ENCODE measurements at regions not wholly inside any gene's neighbourhood (a gene's known extent, or its start where the extent isn't known, plus 50 kb on each side); places are given as distances from the start of the nearest gene placed in this dataset.
"Not testable (repeated sequence)": the region's sequence is repeated elsewhere in the genome, so short reads cannot be mapped to it uniquely, and the experiment has no call there.

- H3K27ac ChIP-seq (ENCODE audit: low read depth) = no peak overlapping the region
- DNase-seq (ENCODE audit: extremely low spot score) = no peak
- H3K4me3 ChIP-seq (ENCODE audit: low read depth, low read length) = no peak overlapping the region
- 35% methylated on average over 3 of the region's 3 CpGs for WGBS
- H3K36me3 ChIP-seq (ENCODE audit: insufficient read depth) = no peaks in the 10 kb centered on the region
- no peaks in the 10 kb centered on the region for H3K4me1 ChIP-seq (ENCODE audit: insufficient read depth)
These were observed 698.6 kb upstream of the MDGA2 start for GRCh38 chr14:48373981-48374380.

GRCh38 chr14:48350971-48351370 lies 675.6 kb upstream of the MDGA2 start:
- 43% methylated on average over 2 of the region's 2 CpGs for WGBS
- DNase-seq (ENCODE audit: extremely low spot score) = no peak

GRCh38 chr14:48349689-48350088 lies 674.3 kb upstream of the MDGA2 start:
- 87% methylated on average over 2 of the region's 2 CpGs for whole genome bisulfite sequencing
- no peaks in the 10 kb centered on the region for H3K4me1 ChIP-seq (ENCODE audit: insufficient read depth)
- no peak for DNase-seq (ENCODE audit: extremely low spot score)

More at GRCh38 chr14:48350971-48351370, 675.6 kb upstream of the MDGA2 start:
- Histone ChIP-seq H3K27ac (ENCODE audit: low read depth) (no peak overlapping the region), H3K36me3 (ENCODE audit: insufficient read depth) (no peaks in the 10 kb centered on the region), H3K4me1 (ENCODE audit: insufficient read depth) (no peaks in the 10 kb centered on the region), H3K4me3 (ENCODE audit: low read depth, low read length) (no peak overlapping the region)

GRCh38 chr14:48341069-48341468 lies 665.7 kb upstream of the MDGA2 start:
- H3K4me1 ChIP-seq (ENCODE audit: insufficient read depth) = no peaks in the 10 kb centered on the region
- 61% methylated on average over 1 of the region's 1 CpG for WGBS

More at GRCh38 chr14:48349689-48350088, 674.3 kb upstream of the MDGA2 start:
- Histone ChIP-seq H3K27ac (ENCODE audit: low read depth) (no peak overlapping the region), H3K36me3 (ENCODE audit: insufficient read depth) (no peaks in the 10 kb centered on the region), H3K4me3 (ENCODE audit: low read depth, low read length) (no peak overlapping the region)

GRCh38 chr14:48333221-48333920 lies 658.0 kb upstream of the MDGA2 start:
- no peak for DNase-seq (ENCODE audit: extremely low spot score)
- Histone ChIP-seq H3K27ac (ENCODE audit: low read depth) (no peak overlapping the region), H3K4me3 (ENCODE audit: low read depth, low read length) (no peak overlapping the region), H3K36me3 (ENCODE audit: insufficient read depth) (no peaks in the 10 kb centered on the region), H3K4me1 (ENCODE audit: insufficient read depth) (no peaks in the 10 kb centered on the region)
- WGBS = 77% methylated on average over 2 of the region's 2 CpGs

More at GRCh38 chr14:48341069-48341468, 665.7 kb upstream of the MDGA2 start:
- Histone ChIP-seq H3K4me3 (ENCODE audit: low read depth, low read length) (no peak overlapping the region), H3K27ac (ENCODE audit: low read depth) (no peak overlapping the region), H3K36me3 (ENCODE audit: insufficient read depth) (no peaks in the 10 kb centered on the region)
- no peak for DNase-seq (ENCODE audit: extremely low spot score)

- WGBS = 69% methylated on average over 1 of the region's 1 CpG
- Histone ChIP-seq H3K4me3 (ENCODE audit: low read depth, low read length) (no peak overlapping the region), H3K27ac (ENCODE audit: low read depth) (no peak overlapping the region), H3K4me1 (ENCODE audit: insufficient read depth) (no peaks in the 10 kb centered on the region), H3K36me3 (ENCODE audit: insufficient read depth) (no peaks in the 10 kb centered on the region)
- no peak for DNase-seq (ENCODE audit: extremely low spot score)
These were observed 656.0 kb upstream of the MDGA2 start for GRCh38 chr14:48331421-48331820.

- no peak for DNase-seq (ENCODE audit: extremely low spot score)
- H3K27ac ChIP-seq (ENCODE audit: low read depth) = no peak overlapping the region
- H3K4me1 ChIP-seq (ENCODE audit: insufficient read depth) = no peaks in the 10 kb centered on the region
- WGBS = 77% methylated on average over 1 of the region's 1 CpG
- no peaks in the 10 kb centered on the region for H3K36me3 ChIP-seq (ENCODE audit: insufficient read depth)
- no peak overlapping the region for H3K4me3 ChIP-seq (ENCODE audit: low read depth, low read length)
These were observed 650.1 kb upstream of the MDGA2 start for GRCh38 chr14:48325486-48325885.

- H3K27ac ChIP-seq (ENCODE audit: low read depth) = no peak overlapping the region
- no peak for DNase-seq (ENCODE audit: extremely low spot score)
- H3K36me3 ChIP-seq (ENCODE audit: insufficient read depth) = no peaks in the 10 kb centered on the region
- WGBS = 62% methylated on average over 6 of the region's 6 CpGs
- no peak overlapping the region for H3K4me3 ChIP-seq (ENCODE audit: low read depth, low read length)
- H3K4me1 ChIP-seq (ENCODE audit: insufficient read depth) = no peaks in the 10 kb centered on the region
These were observed 648.3 kb upstream of the MDGA2 start for GRCh38 chr14:48323665-48324064.

- Histone ChIP-seq H3K4me1 (ENCODE audit: insufficient read depth) (no peaks in the 10 kb centered on the region), H3K36me3 (ENCODE audit: insufficient read depth) (no peaks in the 10 kb centered on the region), H3K27ac (ENCODE audit: low read depth) (no peak overlapping the region), H3K4me3 (ENCODE audit: low read depth, low read length) (no peak overlapping the region)
- no peak for DNase-seq (ENCODE audit: extremely low spot score)
These were observed 644.4 kb upstream of the MDGA2 start for GRCh38 chr14:48319823-48320222.

GRCh38 chr14:48304729-48305128 lies 629.3 kb upstream of the MDGA2 start:
- no peak for DNase-seq (ENCODE audit: extremely low spot score)
- Histone ChIP-seq H3K27ac (ENCODE audit: low read depth) (no peak overlapping the region), H3K4me1 (ENCODE audit: insufficient read depth) (no peaks in the 10 kb centered on the region), H3K36me3 (ENCODE audit: insufficient read depth) (no peaks in the 10 kb centered on the region), H3K4me3 (ENCODE audit: low read depth, low read length) (no peak overlapping the region)
- WGBS = 85% methylated on average over 3 of the region's 3 CpGs

GRCh38 chr14:48289701-48290100 lies 614.3 kb upstream of the MDGA2 start:
- no peaks in the 10 kb centered on the region for H3K4me1 ChIP-seq (ENCODE audit: insufficient read depth)
- H3K36me3 ChIP-seq (ENCODE audit: insufficient read depth) = no peaks in the 10 kb centered on the region
- H3K4me3 ChIP-seq (ENCODE audit: low read depth, low read length) = no peak overlapping the region
- no peak for DNase-seq (ENCODE audit: extremely low spot score)
- H3K27ac ChIP-seq (ENCODE audit: low read depth) = no peak overlapping the region

- not testable (repeated sequence) for H3K4me1 ChIP-seq (ENCODE audit: insufficient read depth); DNase-seq (ENCODE audit: extremely low spot score); H3K4me3 ChIP-seq (ENCODE audit: low read depth, low read length); H3K27ac ChIP-seq (ENCODE audit: low read depth); H3K36me3 ChIP-seq (ENCODE audit: insufficient read depth)
- WGBS = 94% methylated on average over 11 of the region's 11 CpGs
These were observed 609.8 kb upstream of the MDGA2 start for GRCh38 chr14:48285217-48285616.

- Histone ChIP-seq H3K36me3 (ENCODE audit: insufficient read depth) (no peaks in the 10 kb centered on the region), H3K4me3 (ENCODE audit: low read depth, low read length) (no peak overlapping the region), H3K27ac (ENCODE audit: low read depth) (no peak overlapping the region), H3K4me1 (ENCODE audit: insufficient read depth) (no peaks in the 10 kb centered on the region)
- no peak for DNase-seq (ENCODE audit: extremely low spot score)
These were observed 599.9 kb upstream of the MDGA2 start for GRCh38 chr14:48275301-48275700.

- Histone ChIP-seq H3K27ac (ENCODE audit: low read depth) (no peak overlapping the region), H3K4me3 (ENCODE audit: low read depth, low read length) (no peak overlapping the region)
These were observed 599.4 kb upstream of the MDGA2 start for GRCh38 chr14:48274826-48275225.

GRCh38 chr14:48267926-48268325 lies 592.5 kb upstream of the MDGA2 start:
- H3K36me3 ChIP-seq (ENCODE audit: insufficient read depth); H3K27ac ChIP-seq (ENCODE audit: low read depth); DNase-seq (ENCODE audit: extremely low spot score); H3K4me3 ChIP-seq (ENCODE audit: low read depth, low read length); H3K4me1 ChIP-seq (ENCODE audit: insufficient read depth): not testable (repeated sequence)
- 69% methylated on average over 4 of the region's 4 CpGs for WGBS

More at GRCh38 chr14:48274826-48275225, 599.4 kb upstream of the MDGA2 start:
- DNase-seq (ENCODE audit: extremely low spot score) = no peak
- 83% methylated on average over 3 of the region's 3 CpGs for WGBS
- Histone ChIP-seq H3K4me1 (ENCODE audit: insufficient read depth) (no peaks in the 10 kb centered on the region), H3K36me3 (ENCODE audit: insufficient read depth) (no peaks in the 10 kb centered on the region)

Measured in urinary bladder (tissue), 3 donors.